Activated CD4-positive, alpha-beta memory T cell treated with anti-CD3 and anti-CD28 coated beads, Interleukin-2, amount 10 ng/mL, durations not matched to agents 7 days and 5 days (primary cell): ENCODE measurements at regions not wholly inside any gene's neighbourhood (a gene's known extent, or its start where the extent isn't known, plus 50 kb on each side); places are given as distances from the start of the nearest gene placed in this dataset.

Source experiments
- CTCF ChIA-PET: fragments of 350-600 bp; sonication (Branson Sonifier 250); formaldehyde crosslinking; loops from one replicate; lab custom pipeline; 2021; ENCODE audit warnings: antibody characterized with exemption, inconsistent platforms; lab: Charles Lee
- POLR2A ChIA-PET: fragments of 350-600 bp; sonication (Branson Sonifier 250); formaldehyde crosslinking; loops from one replicate; lab custom pipeline; 2021; ENCODE audit warnings: antibody characterized with exemption; lab: Charles Lee
- DNase-seq: peaks from one replicate; pipeline ENCODE4 v3.0.0-alpha.2; 2020
- H3K27ac Mint-ChIP-seq: one replicate; pipeline ENCODE4 v1.8.0; 2021; ENCODE audit warnings: mild to moderate bottlenecking, mixed read lengths
- H3K27me3 Mint-ChIP-seq: one replicate; pipeline ENCODE4 v1.8.0; 2021; ENCODE audit warnings: mixed read lengths
- H3K36me3 Mint-ChIP-seq: one replicate; pipeline ENCODE4 v1.8.0; 2021; ENCODE audit warnings: low read depth, mixed read lengths
- H3K4me1 Mint-ChIP-seq: one replicate; pipeline ENCODE4 v1.8.0; 2021; ENCODE audit warnings: mixed read lengths
- H3K4me3 Mint-ChIP-seq: one replicate; pipeline ENCODE4 v1.8.0; 2021; ENCODE audit warnings: mild to moderate bottlenecking, mixed read lengths
- H3K9me3 Mint-ChIP-seq: one replicate; pipeline ENCODE4 v1.8.0; 2021; ENCODE audit warnings: mixed read lengths

DNA sequence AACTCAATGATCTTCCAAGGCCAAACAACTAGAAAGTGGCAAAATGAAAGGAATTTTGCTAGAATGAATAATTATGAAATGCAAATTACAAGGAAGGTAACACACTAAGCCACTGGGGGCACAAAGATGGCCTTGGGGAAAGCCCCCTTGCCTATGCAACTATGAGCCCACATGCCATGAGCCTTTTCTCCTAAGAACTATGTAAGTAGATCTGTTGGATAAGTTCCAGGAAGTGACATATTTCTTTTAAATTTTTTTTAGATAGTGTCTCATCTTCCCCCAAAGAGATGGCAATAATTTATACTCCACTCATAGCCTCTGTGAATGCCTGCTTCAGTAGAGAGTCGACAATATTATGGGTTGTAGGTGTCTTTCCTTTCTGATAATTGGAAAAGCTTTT lies 257.8 kb downstream of the AUH start:
- Mint-ChIP-seq H3K27ac (no peak overlapping the region), H3K36me3 (peaks cover 92% of the 10 kb centered on the region), H3K27me3 (no peaks in the 10 kb centered on the region), H3K9me3 (no peaks in the 10 kb centered on the region), H3K4me1 (peaks cover 65% of the 10 kb centered on the region), H3K4me3 (no peak overlapping the region)
- ChIA-PET CTCF (no interaction called here), POLR2A (interaction anchor here (1.2 to 5.5 kb wide), 3 partner anchors 27 to 319 kb away, joined by 3 to 72 read pairs (median 8); partner anchors contain the start of gene NFIL3)
- no peak for DNase-seq

DNA sequence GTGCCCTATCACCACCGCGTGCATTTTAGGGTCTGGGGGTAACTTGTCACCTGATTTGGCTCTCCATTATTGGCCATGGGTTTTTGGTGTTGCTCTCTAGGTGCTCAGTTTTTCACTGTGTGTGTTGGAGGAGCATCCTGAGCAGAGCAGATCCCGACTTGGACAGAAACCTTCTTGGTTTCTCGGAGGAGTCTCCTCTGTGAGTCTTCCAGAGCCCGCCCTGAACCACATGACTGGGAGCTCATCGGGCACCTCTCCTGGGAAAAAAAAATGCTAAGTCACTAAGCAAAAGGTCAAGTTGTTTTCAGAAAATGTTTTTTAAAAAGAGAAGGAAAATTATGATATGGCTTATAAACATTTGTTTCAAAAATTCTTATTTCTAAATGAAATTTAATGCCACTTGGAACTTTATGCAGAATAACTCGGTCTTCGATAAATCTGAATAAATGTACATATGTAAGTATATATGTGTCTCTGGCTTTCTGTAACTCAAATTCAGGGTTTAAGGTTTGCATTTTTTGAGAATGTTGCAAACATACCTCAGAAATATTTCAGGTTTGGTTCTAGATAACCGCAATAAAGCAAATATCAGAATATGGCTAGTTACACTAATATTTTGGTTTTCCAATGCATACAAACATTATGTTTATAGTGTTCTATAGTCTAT lies 255.2 kb downstream of the AUH start:
- Mint-ChIP-seq H3K9me3 (peaks cover 20% of the 10 kb centered on the region), H3K36me3 (peaks cover 95% of the 10 kb centered on the region), H3K27ac (no peak overlapping the region), H3K4me3 (no peak overlapping the region), H3K4me1 (peaks cover 56% of the 10 kb centered on the region), H3K27me3 (no peaks in the 10 kb centered on the region)
- DNase-seq: no peak
- ChIA-PET CTCF (no interaction called here), POLR2A (no interaction called here)

DNA sequence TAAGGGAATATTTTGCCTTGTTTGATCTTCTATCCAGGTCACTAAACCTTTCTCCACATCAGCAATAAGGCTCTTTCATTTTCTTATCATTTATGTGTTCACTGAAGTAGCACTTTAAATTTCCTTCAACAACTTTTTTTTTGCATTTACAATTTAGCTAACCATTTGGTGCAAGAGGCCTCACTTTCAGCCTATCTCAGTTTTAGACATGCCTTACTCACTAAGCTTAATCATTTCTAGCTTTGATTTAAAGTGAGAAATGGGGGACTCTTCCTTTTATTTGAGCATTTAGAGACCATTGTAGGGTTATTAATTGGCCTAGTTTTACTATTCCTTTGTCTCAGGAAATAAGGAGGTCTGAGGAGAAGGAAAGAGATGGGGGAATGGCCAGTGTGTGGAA lies 250.5 kb downstream of the AUH start:
- Mint-ChIP-seq H3K9me3 (peaks cover 20% of the 10 kb centered on the region), H3K4me3 (no peak overlapping the region), H3K4me1 (peaks cover 60% of the 10 kb centered on the region), H3K27ac (no peak overlapping the region), H3K27me3 (no peaks in the 10 kb centered on the region), H3K36me3 (peaks cover 92% of the 10 kb centered on the region)
- ChIA-PET POLR2A (interaction anchor here (1.3 to 2.3 kb wide), 5 partner anchors 9 to 44 kb away, joined by 3 to 7 read pairs (median 4); no protein-coding TSS in a partner anchor), CTCF (interaction anchor here (1.0 to 1.3 kb wide), 2 partner anchors 9 to 196 kb away, joined by 3 to 4 read pairs; no protein-coding TSS in a partner anchor)
- DNase-seq: no peak

DNA sequence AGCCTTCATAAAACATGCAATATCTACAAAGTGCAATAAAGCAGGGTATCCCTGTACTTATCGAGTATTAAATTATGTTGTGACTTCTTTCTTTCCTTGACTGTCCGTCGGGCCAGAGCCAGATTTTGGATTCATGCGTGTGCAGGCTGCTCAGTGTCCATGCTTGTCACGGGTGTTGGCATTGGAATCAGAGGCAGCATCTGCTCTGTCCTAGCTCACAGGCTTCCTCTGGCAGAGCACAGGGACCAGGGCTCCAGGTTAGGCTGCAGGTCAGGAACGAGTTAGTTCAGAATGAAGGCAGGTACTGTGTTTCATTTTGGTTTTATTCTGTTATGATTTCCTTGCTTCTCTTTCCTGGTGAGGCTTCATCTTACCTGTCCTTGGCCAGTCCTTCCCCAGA lies 249.8 kb downstream of the AUH start:
- peaks cover 92% of the 10 kb centered on the region for H3K36me3 Mint-ChIP-seq
- CTCF ChIA-PET: interaction anchor here (0.7 to 1.6 kb wide), 4 partner anchors 9 to 75 kb away, joined by 3 to 4 read pairs (median 4); no protein-coding TSS in a partner anchor
- H3K27ac Mint-ChIP-seq: no peak overlapping the region
- peaks cover 20% of the 10 kb centered on the region for H3K9me3 Mint-ChIP-seq
- no peak for DNase-seq
- H3K27me3 Mint-ChIP-seq: no peaks in the 10 kb centered on the region
- peaks cover 66% of the 10 kb centered on the region for H3K4me1 Mint-ChIP-seq
- POLR2A ChIA-PET: interaction anchor here (1.1 to 2.3 kb wide), 6 partner anchors 9 to 141 kb away, joined by 3 to 7 read pairs (median 4); no protein-coding TSS in a partner anchor
- no peak overlapping the region for H3K4me3 Mint-ChIP-seq

DNA sequence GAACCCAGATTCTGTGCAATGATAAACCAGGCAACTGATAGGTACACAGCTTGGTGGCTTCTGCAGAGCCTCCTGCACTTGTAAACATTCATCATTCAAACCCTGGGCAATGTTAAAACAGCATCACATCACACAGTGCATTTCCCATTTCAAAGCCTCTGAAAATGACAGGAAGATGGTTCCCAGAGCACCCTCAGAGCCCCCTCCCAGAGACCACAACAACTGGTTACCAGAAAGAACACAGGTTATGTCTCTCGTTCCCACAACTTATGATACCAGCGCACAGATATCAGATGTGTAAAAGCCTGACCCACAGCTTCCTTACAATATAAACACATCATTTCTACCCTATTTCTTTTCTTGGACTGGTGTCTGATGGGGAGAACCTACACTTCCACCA lies 248.7 kb downstream of the AUH start:
- Mint-ChIP-seq H3K27ac (no peak overlapping the region), H3K27me3 (no peaks in the 10 kb centered on the region), H3K9me3 (peaks cover 20% of the 10 kb centered on the region), H3K4me3 (no peak overlapping the region), H3K4me1 (peaks cover 70% of the 10 kb centered on the region), H3K36me3 (peaks cover 89% of the 10 kb centered on the region)
- ChIA-PET CTCF (interaction anchor here (1.4 to 1.6 kb wide), 2 partner anchors 10 to 76 kb away, joined by 4 read pairs; no protein-coding TSS in a partner anchor), POLR2A (interaction anchor here (1.1 to 1.3 kb wide), 3 partner anchors 11 to 140 kb away, joined by 3 to 4 read pairs (median 3); no protein-coding TSS in a partner anchor)
- no peak for DNase-seq

DNA sequence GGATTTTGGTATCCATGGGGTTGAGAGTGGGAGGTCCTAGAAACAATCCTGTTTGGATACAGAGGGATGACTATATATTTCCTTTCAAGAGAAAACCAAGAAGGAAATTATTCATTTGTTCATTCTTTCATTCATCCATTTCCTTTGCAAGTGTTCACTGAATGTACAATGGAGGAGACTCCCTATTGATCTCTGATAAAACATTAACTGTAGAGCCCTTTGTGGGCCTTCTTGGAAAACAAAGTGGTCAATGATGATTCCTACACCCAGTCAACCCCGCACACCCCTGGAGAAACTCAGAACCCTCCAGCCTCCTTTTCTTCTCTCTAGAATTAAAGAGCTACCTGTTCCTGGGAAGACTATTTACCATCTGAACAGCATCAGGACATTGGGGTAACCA lies 247.3 kb downstream of the AUH start:
- no peak for DNase-seq
- ChIA-PET CTCF (no interaction called here), POLR2A (no interaction called here)
- H3K27me3 Mint-ChIP-seq: no peaks in the 10 kb centered on the region
- peaks cover 91% of the 10 kb centered on the region for H3K36me3 Mint-ChIP-seq
- peaks cover 73% of the 10 kb centered on the region for H3K4me1 Mint-ChIP-seq
- H3K4me3 Mint-ChIP-seq: no peak overlapping the region
- no peak overlapping the region for H3K27ac Mint-ChIP-seq
- peaks cover 19% of the 10 kb centered on the region for H3K9me3 Mint-ChIP-seq

DNA sequence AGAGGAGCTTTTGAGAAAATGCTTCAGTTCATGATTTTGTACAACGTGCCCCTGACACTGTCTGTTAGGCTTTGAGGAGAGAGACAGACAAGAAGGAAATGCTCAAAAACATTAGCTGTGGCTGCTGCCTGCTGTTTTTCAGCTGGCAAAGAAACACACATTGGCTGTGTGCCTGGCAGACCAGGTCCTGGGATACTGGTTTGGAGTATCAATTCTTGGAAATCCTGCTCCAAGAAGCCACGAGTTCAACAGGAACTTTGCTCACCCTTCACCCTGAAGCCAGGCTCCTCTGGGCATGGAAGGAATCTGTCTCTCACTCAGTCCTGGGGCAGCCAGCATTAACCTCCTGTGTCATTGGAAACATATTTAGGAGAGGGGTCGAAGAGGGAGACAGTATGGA lies 245.5 kb downstream of the AUH start:
- Mint-ChIP-seq H3K36me3 (peaks cover 84% of the 10 kb centered on the region), H3K27ac (no peak overlapping the region), H3K27me3 (no peaks in the 10 kb centered on the region), H3K4me3 (no peak overlapping the region), H3K9me3 (peaks cover 2% of the 10 kb centered on the region), H3K4me1 (peaks cover 61% of the 10 kb centered on the region)
- ChIA-PET POLR2A (interaction anchor here (1.2 kb wide), 1 partner anchor 15 kb away, joined by 4 read pairs; no protein-coding TSS in a partner anchor), CTCF (no interaction called here)
- DNase-seq: no peak

DNA sequence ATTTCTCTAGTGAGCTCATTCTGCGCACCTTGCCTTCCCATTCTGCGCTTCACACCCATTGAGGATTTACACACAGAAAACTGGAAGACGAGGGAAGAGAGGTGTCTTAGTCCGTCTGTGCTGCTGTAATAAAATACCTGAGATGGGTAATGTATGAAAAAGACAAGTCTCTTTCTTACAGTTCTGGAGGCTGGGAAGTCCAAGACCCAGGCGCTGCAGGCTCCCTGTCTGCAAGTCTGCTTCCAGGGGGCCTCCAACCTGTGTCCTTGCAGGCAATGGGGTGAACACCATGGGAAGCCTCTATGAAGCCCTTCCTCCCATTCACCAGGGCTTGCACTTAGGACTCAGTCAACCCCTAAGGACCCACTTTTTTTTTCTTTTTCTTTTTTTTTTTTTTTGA lies 245.0 kb downstream of the AUH start:
- ChIA-PET POLR2A (interaction anchor here (0.9 to 1.2 kb wide), 2 partner anchors 14 to 47 kb away, joined by 3 to 4 read pairs; no protein-coding TSS in a partner anchor), CTCF (no interaction called here)
- Mint-ChIP-seq H3K4me3 (no peak overlapping the region), H3K4me1 (peaks cover 57% of the 10 kb centered on the region), H3K9me3 (no peaks in the 10 kb centered on the region), H3K36me3 (peaks cover 80% of the 10 kb centered on the region), H3K27me3 (no peaks in the 10 kb centered on the region), H3K27ac (no peak overlapping the region)
- DNase-seq: no peak

DNA sequence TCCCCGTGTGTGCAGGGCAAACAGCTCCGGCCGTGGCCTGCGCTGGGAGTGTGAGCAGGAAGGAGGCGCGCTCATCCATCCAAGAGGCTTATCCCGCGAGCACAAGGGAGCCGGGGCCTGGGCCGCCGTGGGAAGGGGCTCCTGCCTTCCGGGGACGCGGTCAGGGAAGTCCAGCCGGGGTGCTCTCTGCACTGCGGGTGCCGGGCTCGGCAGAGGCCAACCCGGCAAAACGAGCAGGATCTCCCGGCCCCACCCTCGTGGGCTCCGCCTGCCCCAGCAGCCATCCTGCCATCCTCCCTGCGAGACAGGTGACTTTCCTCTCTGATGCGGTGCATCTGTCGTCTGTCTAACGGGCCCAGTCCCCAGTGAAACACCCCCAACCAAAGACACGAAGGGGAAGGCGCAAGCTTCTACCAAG lies 244.2 kb downstream of the AUH start:
- no peak overlapping the region for H3K4me3 Mint-ChIP-seq
- POLR2A ChIA-PET: interaction anchor here (0.9 to 1.0 kb wide), 2 partner anchors 17 to 46 kb away, joined by 3 read pairs; no protein-coding TSS in a partner anchor
- no peaks in the 10 kb centered on the region for H3K27me3 Mint-ChIP-seq
- peaks cover 54% of the 10 kb centered on the region for H3K4me1 Mint-ChIP-seq
- peaks cover 80% of the 10 kb centered on the region for H3K36me3 Mint-ChIP-seq
- CTCF ChIA-PET: no interaction called here
- peaks cover 7% of the 10 kb centered on the region for H3K9me3 Mint-ChIP-seq
- H3K27ac Mint-ChIP-seq: no peak overlapping the region
- DNase-seq: no peak

DNA sequence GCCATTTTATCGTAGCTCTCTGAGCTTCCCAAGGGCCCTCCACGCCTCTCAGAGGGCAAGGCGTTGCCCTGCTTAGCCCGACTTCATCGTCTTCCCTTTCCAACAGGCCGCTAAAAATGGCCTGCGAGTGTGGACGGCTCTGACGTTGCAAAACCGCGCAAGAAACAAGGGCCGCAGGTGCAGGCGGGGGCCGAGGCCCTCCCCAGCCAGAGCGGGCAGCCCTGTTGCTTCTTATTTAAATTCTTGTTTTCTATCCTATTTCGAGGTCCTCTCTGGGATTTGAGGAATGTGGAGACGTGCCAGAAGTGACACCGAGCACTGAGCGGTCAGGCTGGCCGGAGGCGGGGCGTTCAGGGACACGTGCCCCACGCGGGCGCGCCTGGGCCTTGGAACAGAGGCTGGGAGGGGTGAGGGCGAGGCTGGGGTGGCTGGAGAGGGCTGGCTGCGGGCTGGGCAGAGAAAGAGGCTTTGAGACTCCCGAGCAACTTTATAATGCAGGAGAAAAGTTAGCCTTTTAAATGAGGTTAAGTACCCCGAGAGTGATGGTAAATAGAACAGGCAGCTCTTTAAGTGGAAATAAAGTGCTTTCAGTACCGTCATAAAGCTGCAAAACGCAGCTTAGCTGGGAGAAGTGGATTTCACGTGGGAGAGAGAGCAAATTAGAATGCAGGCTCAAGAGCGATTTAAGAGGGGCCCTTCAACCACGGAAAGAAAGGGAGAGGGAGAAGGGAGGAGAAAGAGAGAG lies 243.6 kb downstream of the AUH start:
- Mint-ChIP-seq H3K4me3 (no peak overlapping the region), H3K36me3 (peaks cover 78% of the 10 kb centered on the region), H3K27me3 (no peaks in the 10 kb centered on the region), H3K27ac (no peak overlapping the region), H3K9me3 (peaks cover 10% of the 10 kb centered on the region), H3K4me1 (peaks cover 50% of the 10 kb centered on the region)
- POLR2A ChIA-PET: interaction anchor here (1.0 kb wide), 1 partner anchor 18 kb away, joined by 3 read pairs; no protein-coding TSS in a partner anchor
- CTCF ChIA-PET: no interaction called here
- no peak for DNase-seq

DNA sequence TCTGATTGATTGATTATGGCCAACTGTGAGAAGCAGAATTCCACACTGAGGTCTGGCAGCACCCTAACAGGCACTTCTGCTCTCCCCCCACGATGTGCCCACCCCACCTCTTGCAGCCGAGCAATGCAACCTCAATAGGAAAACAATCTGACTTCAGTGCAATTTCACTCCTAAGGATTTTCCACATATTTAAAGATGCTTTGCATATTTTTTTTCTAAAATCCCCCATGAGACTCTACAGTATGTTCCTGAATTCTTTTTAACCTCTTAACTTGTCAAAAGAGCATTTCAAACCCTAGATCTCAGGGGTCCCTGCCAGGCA lies 243.1 kb downstream of the AUH start:
- POLR2A ChIA-PET: no interaction called here
- no peak overlapping the region for H3K4me3 Mint-ChIP-seq
- no peak overlapping the region for H3K27ac Mint-ChIP-seq
- H3K27me3 Mint-ChIP-seq: no peaks in the 10 kb centered on the region
- H3K36me3 Mint-ChIP-seq: peaks cover 78% of the 10 kb centered on the region
- no peak for DNase-seq
- peaks cover 48% of the 10 kb centered on the region for H3K4me1 Mint-ChIP-seq
- CTCF ChIA-PET: no interaction called here
- peaks cover 10% of the 10 kb centered on the region for H3K9me3 Mint-ChIP-seq

DNA sequence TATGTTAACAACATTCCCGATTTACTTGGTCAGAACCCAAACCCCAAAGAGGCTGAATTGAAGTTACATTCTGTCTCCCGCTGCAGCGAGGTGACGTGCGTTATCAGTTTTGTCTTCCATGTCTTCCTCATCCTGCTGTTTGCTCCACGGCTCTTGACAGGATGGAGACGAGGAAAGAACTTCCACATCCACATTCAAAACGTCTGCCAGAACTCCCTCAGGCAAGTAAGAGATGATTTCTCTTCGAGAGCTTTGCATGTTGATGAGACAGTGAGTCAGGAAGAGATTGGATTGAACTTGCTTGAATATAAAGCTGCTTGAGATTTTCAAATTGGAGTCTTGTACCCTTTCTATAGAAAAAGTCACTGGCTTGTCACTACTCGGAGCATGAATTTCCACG lies 242.6 kb downstream of the AUH start:
- no peak for DNase-seq
- Mint-ChIP-seq H3K27ac (no peak overlapping the region), H3K36me3 (peaks cover 80% of the 10 kb centered on the region), H3K27me3 (no peaks in the 10 kb centered on the region), H3K4me3 (no peak overlapping the region), H3K9me3 (peaks cover 10% of the 10 kb centered on the region), H3K4me1 (peaks cover 46% of the 10 kb centered on the region)
- CTCF ChIA-PET: no interaction called here
- POLR2A ChIA-PET: no interaction called here

DNA sequence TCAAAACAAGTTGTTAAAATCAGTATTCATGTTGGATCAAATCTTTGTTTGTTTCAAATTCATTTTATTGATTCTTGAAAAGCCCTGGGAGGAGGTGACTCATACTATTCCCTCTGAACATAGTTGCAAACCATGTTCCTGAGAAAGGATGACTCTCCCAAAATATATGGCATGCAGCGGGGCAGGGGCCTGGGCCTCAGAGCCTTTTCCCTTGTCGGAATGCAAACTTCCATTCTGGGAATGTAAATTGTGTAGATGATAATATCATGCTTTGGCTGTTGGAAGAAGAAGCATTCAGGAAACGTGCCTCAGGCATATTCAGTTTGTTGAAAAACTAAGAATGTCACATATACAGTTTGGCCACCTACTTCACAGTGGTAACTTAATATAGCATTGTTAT lies 242.0 kb downstream of the AUH start:
- CTCF ChIA-PET: no interaction called here
- H3K9me3 Mint-ChIP-seq: peaks cover 12% of the 10 kb centered on the region
- H3K27ac Mint-ChIP-seq: no peak overlapping the region
- no peak overlapping the region for H3K4me3 Mint-ChIP-seq
- H3K4me1 Mint-ChIP-seq: peaks cover 44% of the 10 kb centered on the region
- no peak for DNase-seq
- H3K36me3 Mint-ChIP-seq: peaks cover 80% of the 10 kb centered on the region
- POLR2A ChIA-PET: interaction anchor here (1.3 kb wide), 1 partner anchor 12 kb away, joined by 3 read pairs; no protein-coding TSS in a partner anchor
- H3K27me3 Mint-ChIP-seq: no peaks in the 10 kb centered on the region
